ENCODE measurements at regions not wholly inside any gene's neighbourhood (a gene's known extent, or its start where the extent isn't known, plus 50 kb on each side); places are given as distances from the start of the nearest gene placed in this dataset.

DNA sequence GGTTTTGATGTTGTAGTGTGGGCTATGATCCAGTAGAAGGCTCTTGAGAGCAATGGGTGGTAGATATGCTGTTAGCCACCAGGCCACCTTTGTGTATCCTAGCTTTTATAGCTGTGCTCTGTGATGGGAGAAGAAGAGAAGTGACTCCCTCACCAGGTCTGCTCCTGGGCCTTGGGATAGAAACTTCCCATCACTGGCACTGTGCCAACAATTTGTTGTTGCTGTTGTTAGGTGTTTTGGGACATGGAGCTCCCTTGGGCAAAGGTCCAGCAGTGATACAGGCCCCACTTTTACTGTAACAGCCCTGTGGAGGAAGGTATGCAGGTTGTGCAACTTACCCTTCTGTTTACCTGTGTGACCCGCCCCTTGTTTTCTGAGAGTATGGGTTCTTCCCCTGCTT is 570.9 kb upstream of the GRIN3A start:
- H3K4me3 ChIP-seq (ENCODE audit: low read length) = no peak overlapping the region
- no peaks in the 10 kb centered on the region for H3K4me1 ChIP-seq (ENCODE audit: low read length)
- H3K4me2 ChIP-seq (ENCODE audit: low read depth, low read length) = no peak overlapping the region
- no peaks in the 10 kb centered on the region for H3K9me3 ChIP-seq (replicated peaks; ENCODE audit: insufficient read depth, low read length)
- no peak overlapping the region for H3K9ac ChIP-seq (ENCODE audit: low read length)
- no peaks in the 10 kb centered on the region for H4K20me1 ChIP-seq (ENCODE audit: insufficient read depth, low read length)
- no peak for DNase-seq
- H3K36me3 ChIP-seq (replicated peaks; ENCODE audit: insufficient read depth, low read length) = no peaks in the 10 kb centered on the region
- H3F3A ChIP-seq (ENCODE audit: insufficient read depth, low read length) = no peaks in the 10 kb centered on the region
- no peaks in the 10 kb centered on the region for H3K79me2 ChIP-seq (ENCODE audit: low read length)
- no peaks in the 10 kb centered on the region for H3K9me2 ChIP-seq (replicated peaks; ENCODE audit: insufficient read depth, low read length)
- TF ChIP-seq, protein P1, sequence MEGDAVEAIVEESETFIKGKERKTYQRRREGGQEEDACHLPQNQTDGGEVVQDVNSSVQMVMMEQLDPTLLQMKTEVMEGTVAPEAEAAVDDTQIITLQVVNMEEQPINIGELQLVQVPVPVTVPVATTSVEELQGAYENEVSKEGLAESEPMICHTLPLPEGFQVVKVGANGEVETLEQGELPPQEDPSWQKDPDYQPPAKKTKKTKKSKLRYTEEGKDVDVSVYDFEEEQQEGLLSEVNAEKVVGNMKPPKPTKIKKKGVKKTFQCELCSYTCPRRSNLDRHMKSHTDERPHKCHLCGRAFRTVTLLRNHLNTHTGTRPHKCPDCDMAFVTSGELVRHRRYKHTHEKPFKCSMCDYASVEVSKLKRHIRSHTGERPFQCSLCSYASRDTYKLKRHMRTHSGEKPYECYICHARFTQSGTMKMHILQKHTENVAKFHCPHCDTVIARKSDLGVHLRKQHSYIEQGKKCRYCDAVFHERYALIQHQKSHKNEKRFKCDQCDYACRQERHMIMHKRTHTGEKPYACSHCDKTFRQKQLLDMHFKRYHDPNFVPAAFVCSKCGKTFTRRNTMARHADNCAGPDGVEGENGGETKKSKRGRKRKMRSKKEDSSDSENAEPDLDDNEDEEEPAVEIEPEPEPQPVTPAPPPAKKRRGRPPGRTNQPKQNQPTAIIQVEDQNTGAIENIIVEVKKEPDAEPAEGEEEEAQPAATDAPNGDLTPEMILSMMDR (IDR thresholded peaks at IDR 0.05; ENCODE audit: low read length) = no peak
- TF ChIP-seq EZH2 (optimal IDR thresholded peaks at IDR 0.05; ENCODE audit: low read depth, low read length) (no peak), EZH2phosphoT487 (IDR thresholded peaks at IDR 0.05; ENCODE audit: low read length) (no peak)
- no peak overlapping the region for H2AFZ ChIP-seq (ENCODE audit: low read length)
- no peak overlapping the region for H3K27ac ChIP-seq (ENCODE audit: low read length)
- no peaks in the 10 kb centered on the region for H3K27me3 ChIP-seq (replicated peaks; ENCODE audit: insufficient read depth, low read length)

- H3K4me1 ChIP-seq (ENCODE audit: low read length) = no peaks in the 10 kb centered on the region
- H3K4me2 ChIP-seq (ENCODE audit: low read depth, low read length) = no peak overlapping the region
- H3K9ac ChIP-seq (ENCODE audit: low read length) = no peak overlapping the region
- no peaks in the 10 kb centered on the region for H3K79me2 ChIP-seq (ENCODE audit: low read length)
- H3K27ac ChIP-seq (ENCODE audit: low read length) = no peak overlapping the region
- H3K9me2 ChIP-seq (replicated peaks; ENCODE audit: insufficient read depth, low read length) = no peaks in the 10 kb centered on the region
- no peak overlapping the region for H2AFZ ChIP-seq (ENCODE audit: low read length)
- H3K9me3 ChIP-seq (replicated peaks; ENCODE audit: insufficient read depth, low read length) = no peaks in the 10 kb centered on the region
- no peaks in the 10 kb centered on the region for H3K27me3 ChIP-seq (replicated peaks; ENCODE audit: insufficient read depth, low read length)
- DNase-seq = no peak
- no peaks in the 10 kb centered on the region for H3K36me3 ChIP-seq (replicated peaks; ENCODE audit: insufficient read depth, low read length)
- TF ChIP-seq EZH2 (optimal IDR thresholded peaks at IDR 0.05; ENCODE audit: low read depth, low read length) = no peak
- no peak for TF ChIP-seq EZH2phosphoT487 (IDR thresholded peaks at IDR 0.05; ENCODE audit: low read length)
- TF ChIP-seq, protein P1 (IDR thresholded peaks at IDR 0.05; ENCODE audit: low read length) = no peak
- no peak overlapping the region for H3K4me3 ChIP-seq (ENCODE audit: low read length)
- H3F3A ChIP-seq (ENCODE audit: insufficient read depth, low read length) = no peaks in the 10 kb centered on the region
- H4K20me1 ChIP-seq (ENCODE audit: insufficient read depth, low read length) = no peaks in the 10 kb centered on the region
Observed at GRCh38 chr9:102295188-102295587, 556.7 kb upstream of the GRIN3A start.

- H3K4me1 ChIP-seq (ENCODE audit: low read length) = no peaks in the 10 kb centered on the region
- H3K79me2 ChIP-seq (ENCODE audit: low read length) = no peaks in the 10 kb centered on the region
- H3K4me3 ChIP-seq (ENCODE audit: low read length) = no peak overlapping the region
- H3K9me2 ChIP-seq (replicated peaks; ENCODE audit: insufficient read depth, low read length) = no peaks in the 10 kb centered on the region
- no peaks in the 10 kb centered on the region for H3K27me3 ChIP-seq (replicated peaks; ENCODE audit: insufficient read depth, low read length)
- no peaks in the 10 kb centered on the region for H3F3A ChIP-seq (ENCODE audit: insufficient read depth, low read length)
- H3K9me3 ChIP-seq (replicated peaks; ENCODE audit: insufficient read depth, low read length) = no peaks in the 10 kb centered on the region
- no peak overlapping the region for H3K4me2 ChIP-seq (ENCODE audit: low read depth, low read length)
- TF ChIP-seq EZH2 (optimal IDR thresholded peaks at IDR 0.05; ENCODE audit: low read depth, low read length) = no peak
- no peak for TF ChIP-seq EZH2phosphoT487 (IDR thresholded peaks at IDR 0.05; ENCODE audit: low read length)
- TF ChIP-seq, protein P1 (IDR thresholded peaks at IDR 0.05; ENCODE audit: low read length) = no peak
- H3K36me3 ChIP-seq (replicated peaks; ENCODE audit: insufficient read depth, low read length) = no peaks in the 10 kb centered on the region
- no peak overlapping the region for H3K27ac ChIP-seq (ENCODE audit: low read length)
- DNase-seq = no peak
- no peaks in the 10 kb centered on the region for H4K20me1 ChIP-seq (ENCODE audit: insufficient read depth, low read length)
- no peak overlapping the region for H2AFZ ChIP-seq (ENCODE audit: low read length)
- no peak overlapping the region for H3K9ac ChIP-seq (ENCODE audit: low read length)
Observed at GRCh38 chr9:102273952-102274351, 535.5 kb upstream of the GRIN3A start.
